ENCODE measurements at regions not wholly inside any gene's neighbourhood (a gene's known extent, or its start where the extent isn't known, plus 50 kb on each side); places are given as distances from the start of the nearest gene placed in this dataset.

- H4K20me1 ChIP-seq (ENCODE audit: insufficient read depth, low read length) = no peaks in the 10 kb centered on the region
- H3K27ac ChIP-seq (ENCODE audit: low read length) = no peak overlapping the region
- H3F3A ChIP-seq (ENCODE audit: insufficient read depth, low read length) = no peaks in the 10 kb centered on the region
- peak overlapping the region; percentile 26; the same call in 1 of the 2 replicates for H3K4me2 ChIP-seq (ENCODE audit: low read depth, low read length)
- no peak overlapping the region for H3K4me3 ChIP-seq (ENCODE audit: low read length)
- TF ChIP-seq EZH2 (optimal IDR thresholded peaks at IDR 0.05; ENCODE audit: low read depth, low read length) (no peak), CTCF (IDR thresholded peaks at IDR 0.05; ENCODE audit: low read length) (no peak), EZH2phosphoT487 (IDR thresholded peaks at IDR 0.05; ENCODE audit: low read length) (no peak)
- H3K9me3 ChIP-seq (replicated peaks; ENCODE audit: insufficient read depth, low read length) = no peaks in the 10 kb centered on the region
- no peaks in the 10 kb centered on the region for H3K27me3 ChIP-seq (replicated peaks; ENCODE audit: insufficient read depth, low read length)
- no peak overlapping the region for H2AFZ ChIP-seq (ENCODE audit: low read length)
- H3K9ac ChIP-seq (ENCODE audit: low read length) = no peak overlapping the region
- no peaks in the 10 kb centered on the region for H3K79me2 ChIP-seq (ENCODE audit: low read length)
- no peaks in the 10 kb centered on the region for H3K4me1 ChIP-seq (ENCODE audit: low read length)
- DNase-seq = no peak
- H3K36me3 ChIP-seq (replicated peaks; ENCODE audit: insufficient read depth, low read length) = no peaks in the 10 kb centered on the region
- H3K9me2 ChIP-seq (replicated peaks; ENCODE audit: insufficient read depth, low read length) = no peaks in the 10 kb centered on the region
Measured at GRCh38 chr18:55795101-55795669, 207.2 kb upstream of the TCF4 start.

DNA sequence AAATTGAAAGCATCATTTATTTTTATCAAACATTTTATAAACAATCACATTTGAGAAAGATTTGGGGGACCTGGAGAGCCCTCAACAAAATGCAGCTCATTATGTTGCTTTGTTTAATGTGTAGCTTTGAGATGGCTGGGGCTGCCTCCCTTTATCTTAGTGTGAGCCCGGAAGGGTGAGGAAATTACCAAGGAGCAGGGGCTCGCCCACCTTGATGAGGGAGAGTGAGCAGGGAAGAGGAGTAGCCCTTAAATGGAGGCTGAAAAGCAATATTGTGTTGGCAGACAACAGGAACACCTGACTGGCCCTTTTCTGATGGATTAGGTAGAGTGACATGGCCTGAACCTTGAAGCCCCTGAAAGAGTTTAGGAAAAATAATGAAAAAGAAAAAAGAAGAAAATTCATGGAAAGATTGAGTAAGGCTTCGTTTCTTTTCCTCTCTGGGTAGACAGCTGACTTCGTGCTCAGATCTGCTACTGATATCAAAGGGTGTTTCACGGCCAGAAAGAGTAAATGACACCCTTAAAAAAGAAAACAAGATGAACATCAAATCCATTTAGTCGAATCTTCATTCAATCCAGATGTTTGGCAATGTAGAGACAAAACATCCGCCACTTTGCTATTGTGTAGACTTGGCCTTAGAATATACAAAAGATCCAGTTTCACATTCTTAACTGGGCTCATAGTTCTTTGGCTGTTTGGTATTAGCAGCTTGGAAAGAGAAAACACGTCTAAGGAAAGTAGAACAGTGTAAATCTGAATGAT is 206.5 kb upstream of the TCF4 start:
- no peaks in the 10 kb centered on the region for H3K36me3 ChIP-seq (replicated peaks; ENCODE audit: insufficient read depth, low read length)
- no peak for TF ChIP-seq EZH2 (optimal IDR thresholded peaks at IDR 0.05; ENCODE audit: low read depth, low read length)
- no peak for TF ChIP-seq EZH2phosphoT487 (IDR thresholded peaks at IDR 0.05; ENCODE audit: low read length)
- no peak for TF ChIP-seq CTCF (IDR thresholded peaks at IDR 0.05; ENCODE audit: low read length)
- DNase-seq = no peak
- no peak overlapping the region for H3K27ac ChIP-seq (ENCODE audit: low read length)
- no peaks in the 10 kb centered on the region for H3F3A ChIP-seq (ENCODE audit: insufficient read depth, low read length)
- H3K9ac ChIP-seq (ENCODE audit: low read length) = no peak overlapping the region
- no peaks in the 10 kb centered on the region for H3K9me2 ChIP-seq (replicated peaks; ENCODE audit: insufficient read depth, low read length)
- no peak overlapping the region for H2AFZ ChIP-seq (ENCODE audit: low read length)
- H4K20me1 ChIP-seq (ENCODE audit: insufficient read depth, low read length) = no peaks in the 10 kb centered on the region
- no peak overlapping the region for H3K4me3 ChIP-seq (ENCODE audit: low read length)
- H3K79me2 ChIP-seq (ENCODE audit: low read length) = no peaks in the 10 kb centered on the region
- H3K4me1 ChIP-seq (ENCODE audit: low read length) = no peaks in the 10 kb centered on the region
- no peak overlapping the region for H3K4me2 ChIP-seq (ENCODE audit: low read depth, low read length)
- H3K9me3 ChIP-seq (replicated peaks; ENCODE audit: insufficient read depth, low read length) = no peaks in the 10 kb centered on the region
- H3K27me3 ChIP-seq (replicated peaks; ENCODE audit: insufficient read depth, low read length) = no peaks in the 10 kb centered on the region

- H3K4me1 ChIP-seq (ENCODE audit: low read length) = no peaks in the 10 kb centered on the region
- H3K36me3 ChIP-seq (replicated peaks; ENCODE audit: insufficient read depth, low read length) = no peaks in the 10 kb centered on the region
- H4K20me1 ChIP-seq (ENCODE audit: insufficient read depth, low read length) = no peaks in the 10 kb centered on the region
- H3K4me2 ChIP-seq (ENCODE audit: low read depth, low read length) = no peak overlapping the region
- TF ChIP-seq EZH2 (optimal IDR thresholded peaks at IDR 0.05; ENCODE audit: low read depth, low read length) = no peak
- TF ChIP-seq CTCF (IDR thresholded peaks at IDR 0.05; ENCODE audit: low read length) = no peak
- TF ChIP-seq EZH2phosphoT487 (IDR thresholded peaks at IDR 0.05; ENCODE audit: low read length) = no peak
- H3F3A ChIP-seq (ENCODE audit: insufficient read depth, low read length) = no peaks in the 10 kb centered on the region
- H3K79me2 ChIP-seq (ENCODE audit: low read length) = no peaks in the 10 kb centered on the region
- no peaks in the 10 kb centered on the region for H3K27me3 ChIP-seq (replicated peaks; ENCODE audit: insufficient read depth, low read length)
- H3K4me3 ChIP-seq (ENCODE audit: low read length) = no peak overlapping the region
- no peak overlapping the region for H2AFZ ChIP-seq (ENCODE audit: low read length)
- no peak overlapping the region for H3K9ac ChIP-seq (ENCODE audit: low read length)
- H3K9me2 ChIP-seq (replicated peaks; ENCODE audit: insufficient read depth, low read length) = no peaks in the 10 kb centered on the region
- no peaks in the 10 kb centered on the region for H3K9me3 ChIP-seq (replicated peaks; ENCODE audit: insufficient read depth, low read length)
- no peak overlapping the region for H3K27ac ChIP-seq (ENCODE audit: low read length)
- DNase-seq = no peak
Measured at GRCh38 chr18:55790296-55790695, 202.3 kb upstream of the TCF4 start.

Measured in MM.1S (cell line).